ENCODE measurements at regions not wholly inside any gene's neighbourhood (a gene's known extent, or its start where the extent isn't known, plus 50 kb on each side); places are given as distances from the start of the nearest gene placed in this dataset.

DNA sequence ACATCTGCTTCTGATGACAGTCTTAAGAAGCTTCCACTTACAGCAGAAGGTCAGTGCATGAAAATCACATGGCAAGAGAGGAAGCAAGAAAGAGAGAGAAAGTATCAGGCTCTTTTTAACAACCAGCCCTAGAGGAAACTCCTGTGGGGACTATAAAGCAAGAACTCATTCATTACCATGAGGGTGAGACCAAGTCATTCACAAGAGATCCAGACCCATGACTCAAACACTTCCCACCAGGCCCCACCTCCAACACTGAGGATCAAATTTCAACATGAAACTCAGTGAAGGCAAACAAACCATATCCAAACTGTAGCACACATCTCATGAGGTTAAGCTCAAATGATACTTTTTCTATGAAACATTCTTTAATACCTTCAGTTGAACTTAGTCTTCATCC lies 643.2 kb upstream of the SYNCRIP start:
- TF ChIP-seq FOXM1 (IDR thresholded peaks at IDR 0.05; ENCODE audit: borderline replicate concordance, low read depth), result no peak
- no peak for TF ChIP-seq CEBPB (IDR thresholded peaks at IDR 0.05)
- TF ChIP-seq TAF1 (IDR thresholded peaks at IDR 0.05; ENCODE audit: low read depth), result no peak
- TF ChIP-seq TCF12 (IDR thresholded peaks at IDR 0.05; ENCODE audit: low read depth), result no peak
- TF ChIP-seq, protein P1, sequence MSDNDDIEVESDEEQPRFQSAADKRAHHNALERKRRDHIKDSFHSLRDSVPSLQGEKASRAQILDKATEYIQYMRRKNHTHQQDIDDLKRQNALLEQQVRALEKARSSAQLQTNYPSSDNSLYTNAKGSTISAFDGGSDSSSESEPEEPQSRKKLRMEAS (IDR thresholded peaks at IDR 0.05), result no peak
- TF ChIP-seq NFIC (IDR thresholded peaks at IDR 0.05), result no peak
- TF ChIP-seq ZBTB7A (IDR thresholded peaks at IDR 0.05; ENCODE audit: low read depth), result no peak
- TF ChIP-seq, protein P2, sequence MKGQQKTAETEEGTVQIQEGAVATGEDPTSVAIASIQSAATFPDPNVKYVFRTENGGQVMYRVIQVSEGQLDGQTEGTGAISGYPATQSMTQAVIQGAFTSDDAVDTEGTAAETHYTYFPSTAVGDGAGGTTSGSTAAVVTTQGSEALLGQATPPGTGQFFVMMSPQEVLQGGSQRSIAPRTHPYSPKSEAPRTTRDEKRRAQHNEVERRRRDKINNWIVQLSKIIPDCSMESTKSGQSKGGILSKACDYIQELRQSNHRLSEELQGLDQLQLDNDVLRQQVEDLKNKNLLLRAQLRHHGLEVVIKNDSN (IDR thresholded peaks at IDR 0.05), result no peak
- no peak for TF ChIP-seq YY1 (IDR thresholded peaks at IDR 0.05; ENCODE audit: low read depth)

DNA sequence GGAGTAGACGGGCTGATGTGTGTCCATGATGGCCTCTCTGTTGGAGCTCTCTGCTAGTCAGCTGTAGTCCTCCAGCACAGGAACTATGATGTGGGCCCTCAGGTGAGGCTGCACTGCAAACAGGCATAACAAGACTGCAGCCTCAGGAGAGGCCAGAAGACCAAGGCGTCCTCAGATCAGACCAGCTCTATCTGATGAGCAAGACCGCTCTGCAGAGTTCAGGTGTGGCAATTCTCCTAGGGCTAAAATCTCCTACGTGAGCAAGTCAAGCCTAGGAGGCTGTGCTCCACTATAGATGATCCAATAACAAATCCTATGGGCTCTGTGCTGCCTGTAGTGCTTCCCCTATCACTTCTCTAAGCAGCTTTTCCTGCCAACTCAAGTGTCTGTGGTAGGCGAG lies 633.4 kb upstream of the SYNCRIP start:
- no peak for TF ChIP-seq NFIC (IDR thresholded peaks at IDR 0.05)
- TF ChIP-seq, protein P3, sequence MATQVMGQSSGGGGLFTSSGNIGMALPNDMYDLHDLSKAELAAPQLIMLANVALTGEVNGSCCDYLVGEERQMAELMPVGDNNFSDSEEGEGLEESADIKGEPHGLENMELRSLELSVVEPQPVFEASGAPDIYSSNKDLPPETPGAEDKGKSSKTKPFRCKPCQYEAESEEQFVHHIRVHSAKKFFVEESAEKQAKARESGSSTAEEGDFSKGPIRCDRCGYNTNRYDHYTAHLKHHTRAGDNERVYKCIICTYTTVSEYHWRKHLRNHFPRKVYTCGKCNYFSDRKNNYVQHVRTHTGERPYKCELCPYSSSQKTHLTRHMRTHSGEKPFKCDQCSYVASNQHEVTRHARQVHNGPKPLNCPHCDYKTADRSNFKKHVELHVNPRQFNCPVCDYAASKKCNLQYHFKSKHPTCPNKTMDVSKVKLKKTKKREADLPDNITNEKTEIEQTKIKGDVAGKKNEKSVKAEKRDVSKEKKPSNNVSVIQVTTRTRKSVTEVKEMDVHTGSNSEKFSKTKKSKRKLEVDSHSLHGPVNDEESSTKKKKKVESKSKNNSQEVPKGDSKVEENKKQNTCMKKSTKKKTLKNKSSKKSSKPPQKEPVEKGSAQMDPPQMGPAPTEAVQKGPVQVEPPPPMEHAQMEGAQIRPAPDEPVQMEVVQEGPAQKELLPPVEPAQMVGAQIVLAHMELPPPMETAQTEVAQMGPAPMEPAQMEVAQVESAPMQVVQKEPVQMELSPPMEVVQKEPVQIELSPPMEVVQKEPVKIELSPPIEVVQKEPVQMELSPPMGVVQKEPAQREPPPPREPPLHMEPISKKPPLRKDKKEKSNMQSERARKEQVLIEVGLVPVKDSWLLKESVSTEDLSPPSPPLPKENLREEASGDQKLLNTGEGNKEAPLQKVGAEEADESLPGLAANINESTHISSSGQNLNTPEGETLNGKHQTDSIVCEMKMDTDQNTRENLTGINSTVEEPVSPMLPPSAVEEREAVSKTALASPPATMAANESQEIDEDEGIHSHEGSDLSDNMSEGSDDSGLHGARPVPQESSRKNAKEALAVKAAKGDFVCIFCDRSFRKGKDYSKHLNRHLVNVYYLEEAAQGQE (IDR thresholded peaks at IDR 0.05; ENCODE audit: low read depth), result no peak
- TF ChIP-seq TEAD4 (IDR thresholded peaks at IDR 0.05), result no peak
- no peak for TF ChIP-seq EGR1 (IDR thresholded peaks at IDR 0.05)
- TF ChIP-seq, protein P1 (IDR thresholded peaks at IDR 0.05), result no peak
- no peak for TF ChIP-seq TAF1 (IDR thresholded peaks at IDR 0.05; ENCODE audit: low read depth)
- no peak for TF ChIP-seq FOXM1 (IDR thresholded peaks at IDR 0.05; ENCODE audit: borderline replicate concordance, low read depth)
- TF ChIP-seq EP300 (IDR thresholded peaks at IDR 0.05; ENCODE audit: borderline replicate concordance), result no peak
- no peak for TF ChIP-seq TCF12 (IDR thresholded peaks at IDR 0.05; ENCODE audit: low read depth)
- no peak for TF ChIP-seq ZBTB7A (IDR thresholded peaks at IDR 0.05; ENCODE audit: low read depth)
- TF ChIP-seq CREB1 (IDR thresholded peaks at IDR 0.05; ENCODE audit: low read depth), result no peak

DNA sequence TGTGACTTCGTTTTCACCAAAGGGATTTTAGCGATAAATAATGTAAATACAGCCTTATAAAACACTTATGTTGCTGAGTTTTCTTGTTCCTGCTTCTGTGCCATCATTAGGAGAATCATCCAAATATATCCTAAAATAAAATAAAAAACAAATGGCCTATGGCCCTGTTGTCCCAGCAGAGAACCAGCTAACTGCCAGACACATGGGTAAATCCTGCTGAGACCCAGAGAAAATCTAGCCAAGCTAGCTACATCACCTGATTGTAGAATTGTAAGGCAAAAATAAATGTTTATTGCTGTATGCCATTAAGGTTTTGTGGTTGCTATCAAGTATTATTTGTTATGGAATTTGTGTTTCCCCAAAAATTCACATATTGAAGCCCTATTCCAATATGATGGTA lies 631.2 kb upstream of the SYNCRIP start:
- TF ChIP-seq FOXM1 (IDR thresholded peaks at IDR 0.05; ENCODE audit: borderline replicate concordance, low read depth) (no peak), ZBTB7A (IDR thresholded peaks at IDR 0.05; ENCODE audit: low read depth) (no peak), CEBPB (IDR thresholded peaks at IDR 0.05) (no peak), TCF12 (IDR thresholded peaks at IDR 0.05; ENCODE audit: low read depth) (no peak)
- TF ChIP-seq, protein P1 (IDR thresholded peaks at IDR 0.05), result no peak

DNA sequence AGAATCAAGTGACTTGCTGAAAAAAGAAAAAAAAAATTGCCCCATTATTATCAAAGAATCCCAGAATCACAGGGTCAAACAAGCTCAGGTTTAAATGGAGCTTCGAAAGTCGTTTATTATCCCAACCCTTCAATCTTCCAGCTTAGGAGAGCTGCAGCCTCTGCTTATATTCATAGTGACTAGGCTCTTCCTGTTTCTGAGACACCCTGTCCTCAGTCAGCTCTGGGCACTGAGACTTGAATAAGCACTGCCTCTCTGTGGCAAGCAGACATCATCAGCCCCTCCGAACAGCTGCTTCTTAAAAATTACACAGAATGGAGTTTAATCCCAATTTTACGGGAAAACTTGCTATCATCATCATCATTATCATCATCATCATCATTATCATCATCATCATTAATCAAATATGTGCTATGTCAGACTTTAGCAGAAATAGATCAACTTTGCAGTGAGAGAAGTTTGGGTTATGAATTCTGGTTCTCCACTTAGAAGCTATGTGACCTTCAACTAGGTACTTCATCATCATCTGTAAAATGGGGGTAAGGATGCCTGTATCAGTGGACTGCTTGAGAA lies 614.0 kb upstream of the SYNCRIP start:
- TF ChIP-seq, protein P1 (IDR thresholded peaks at IDR 0.05), result no peak
- TF ChIP-seq EGR1 (IDR thresholded peaks at IDR 0.05) (no peak), EP300 (IDR thresholded peaks at IDR 0.05; ENCODE audit: borderline replicate concordance) (no peak), FOXM1 (IDR thresholded peaks at IDR 0.05; ENCODE audit: borderline replicate concordance, low read depth) (no peak), CEBPB (IDR thresholded peaks at IDR 0.05) (no peak), CREB1 (IDR thresholded peaks at IDR 0.05; ENCODE audit: low read depth) (no peak), ZBTB7A (IDR thresholded peaks at IDR 0.05; ENCODE audit: low read depth) (no peak), TCF12 (IDR thresholded peaks at IDR 0.05; ENCODE audit: low read depth) (no peak), TEAD4 (IDR thresholded peaks at IDR 0.05) (no peak), NFIC (IDR thresholded peaks at IDR 0.05) (no peak), TAF1 (IDR thresholded peaks at IDR 0.05; ENCODE audit: low read depth) (no peak), RAD21 (IDR thresholded peaks at IDR 0.05; ENCODE audit: low read depth) (no peak), YY1 (IDR thresholded peaks at IDR 0.05; ENCODE audit: low read depth) (no peak)
- TF ChIP-seq, protein P2 (IDR thresholded peaks at IDR 0.05), result no peak
- TF ChIP-seq, protein P3 (IDR thresholded peaks at IDR 0.05; ENCODE audit: low read depth), result no peak

DNA sequence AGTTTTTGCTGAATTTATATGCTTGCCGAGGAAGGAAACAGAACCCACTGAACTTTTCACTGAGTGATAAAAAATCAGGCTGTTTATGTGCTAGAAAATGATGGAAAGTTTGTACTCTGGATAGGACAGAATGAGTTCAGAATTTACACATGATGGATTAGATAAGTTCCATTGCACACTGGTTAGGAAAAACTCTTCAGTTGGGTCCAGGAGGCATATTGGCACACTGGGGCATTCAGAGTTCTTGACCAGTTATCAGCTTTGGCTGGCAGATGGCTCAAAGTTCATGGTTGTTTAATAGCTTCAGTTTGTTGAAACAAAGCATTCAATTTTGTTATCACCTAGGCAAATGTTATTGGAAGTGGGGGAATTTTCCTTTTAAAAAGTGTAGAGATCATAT lies 613.3 kb upstream of the SYNCRIP start:
- no peak for TF ChIP-seq CREB1 (IDR thresholded peaks at IDR 0.05; ENCODE audit: low read depth)
- TF ChIP-seq, protein P2 (IDR thresholded peaks at IDR 0.05), result no peak
- TF ChIP-seq, protein P1 (IDR thresholded peaks at IDR 0.05), result no peak
- TF ChIP-seq, protein P3 (IDR thresholded peaks at IDR 0.05; ENCODE audit: low read depth), result no peak
- no peak for TF ChIP-seq FOXM1 (IDR thresholded peaks at IDR 0.05; ENCODE audit: borderline replicate concordance, low read depth)
- TF ChIP-seq RAD21 (IDR thresholded peaks at IDR 0.05; ENCODE audit: low read depth), result no peak
- TF ChIP-seq ZBTB7A (IDR thresholded peaks at IDR 0.05; ENCODE audit: low read depth), result no peak
- no peak for TF ChIP-seq YY1 (IDR thresholded peaks at IDR 0.05; ENCODE audit: low read depth)
- no peak for TF ChIP-seq TAF1 (IDR thresholded peaks at IDR 0.05; ENCODE audit: low read depth)
- no peak for TF ChIP-seq NFIC (IDR thresholded peaks at IDR 0.05)
- no peak for TF ChIP-seq TEAD4 (IDR thresholded peaks at IDR 0.05)
- TF ChIP-seq TCF12 (IDR thresholded peaks at IDR 0.05; ENCODE audit: low read depth), result no peak
- no peak for TF ChIP-seq EGR1 (IDR thresholded peaks at IDR 0.05)
- TF ChIP-seq CEBPB (IDR thresholded peaks at IDR 0.05), result no peak
- TF ChIP-seq EP300 (IDR thresholded peaks at IDR 0.05; ENCODE audit: borderline replicate concordance), result no peak
